HG02763 (cell line): ENCODE measurements at regions not wholly inside any gene's neighbourhood (a gene's known extent, or its start where the extent isn't known, plus 50 kb on each side); places are given as distances from the start of the nearest gene placed in this dataset.
"Not testable (repeated sequence)": the region's sequence is repeated elsewhere in the genome, so short reads cannot be mapped to it uniquely, and the experiment has no call there.

Experiments used
- ATAC-seq: cut with Tn5 transposase; IDR thresholded peaks from one replicate; pipeline ENCODE4 v1.9.1; 2021; ENCODE audit warnings: mild to moderate bottlenecking, moderate library complexity; ENCODE audit not compliant: unreplicated experiment

DNA sequence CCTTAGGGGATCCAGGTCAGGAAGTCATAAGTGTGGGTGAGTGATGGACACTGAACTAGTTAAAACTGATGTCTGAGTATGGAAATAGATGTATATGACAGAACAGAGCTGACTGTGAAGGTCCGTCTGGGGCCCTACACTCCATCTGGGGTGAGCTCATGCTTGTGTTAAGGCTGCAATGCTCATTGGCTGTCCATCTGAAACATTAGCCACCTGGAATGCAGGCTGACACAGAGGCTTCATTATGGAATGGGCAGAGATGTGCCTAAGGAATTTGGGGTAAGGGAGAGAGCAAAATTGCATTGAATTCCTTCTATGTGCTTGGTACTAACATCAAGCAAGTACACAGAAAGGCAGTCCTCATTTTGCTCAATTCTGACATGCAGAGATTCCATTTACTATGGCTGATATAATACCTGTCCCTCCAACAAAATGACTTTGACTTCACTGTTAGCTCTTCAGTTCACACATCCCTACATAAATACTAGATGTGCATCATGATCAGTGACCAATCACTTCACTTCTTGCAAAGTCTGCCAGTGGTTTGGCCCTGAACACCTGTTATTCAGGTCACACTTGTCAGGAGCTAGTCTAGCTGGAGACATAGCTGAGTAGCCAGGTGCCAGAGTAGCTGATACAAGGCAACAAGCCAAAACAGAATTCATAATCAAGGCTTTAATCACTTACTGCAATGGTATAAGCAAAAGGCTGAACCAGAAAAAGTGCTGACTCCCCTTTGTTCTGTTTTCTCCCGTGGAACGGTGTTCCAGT lies 128.9 kb upstream of the VWC2 start:
- ATAC-seq = no peak

DNA sequence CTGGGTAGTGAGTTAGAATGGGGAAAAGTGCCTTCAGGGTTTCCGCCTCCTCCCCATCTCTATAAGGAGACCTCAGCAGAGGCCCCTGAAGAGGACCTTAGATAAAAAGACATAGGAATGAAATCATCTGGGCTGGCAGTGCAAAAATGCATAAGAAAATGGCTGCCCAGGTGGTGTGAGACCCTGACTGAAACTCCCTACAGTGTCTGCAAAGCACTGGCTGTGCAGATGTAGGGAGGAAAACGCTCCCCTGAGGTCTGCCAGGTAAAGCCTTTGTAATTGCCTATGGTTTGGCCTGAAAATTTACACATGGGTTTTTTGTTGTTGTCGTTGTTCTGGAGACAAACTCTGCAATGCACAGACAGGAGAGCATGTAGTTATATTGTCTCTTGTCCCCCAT lies 128.1 kb upstream of the VWC2 start:
- ATAC-seq = no peak

DNA sequence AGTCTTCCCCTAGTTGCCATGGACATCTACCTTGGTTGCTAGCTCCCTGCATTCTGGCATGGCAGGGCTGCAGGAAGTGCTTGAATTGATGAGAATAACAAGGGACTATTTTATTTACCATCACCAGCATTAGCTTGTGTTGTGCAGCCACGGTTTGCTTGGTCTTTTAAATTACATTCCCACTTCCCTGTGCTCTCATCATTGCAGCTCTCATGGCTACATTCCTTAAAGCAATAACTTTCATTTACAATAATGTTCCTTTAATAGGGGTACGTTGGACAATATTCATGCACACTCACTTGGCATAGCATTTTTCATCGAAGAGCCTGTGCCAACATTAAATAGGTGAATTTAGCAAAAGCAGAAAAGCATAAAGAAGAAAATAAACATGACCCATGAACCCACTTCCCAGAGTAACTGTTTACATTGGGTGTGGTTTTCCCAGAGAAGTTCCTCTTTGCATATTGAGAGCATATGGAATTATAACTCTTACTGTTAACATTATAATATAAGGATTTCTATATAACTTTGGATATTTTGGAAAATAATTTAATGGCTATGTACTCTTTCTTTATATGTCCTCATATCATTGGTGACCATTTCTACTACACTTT lies 113.2 kb upstream of the VWC2 start:
- no peak for ATAC-seq

DNA sequence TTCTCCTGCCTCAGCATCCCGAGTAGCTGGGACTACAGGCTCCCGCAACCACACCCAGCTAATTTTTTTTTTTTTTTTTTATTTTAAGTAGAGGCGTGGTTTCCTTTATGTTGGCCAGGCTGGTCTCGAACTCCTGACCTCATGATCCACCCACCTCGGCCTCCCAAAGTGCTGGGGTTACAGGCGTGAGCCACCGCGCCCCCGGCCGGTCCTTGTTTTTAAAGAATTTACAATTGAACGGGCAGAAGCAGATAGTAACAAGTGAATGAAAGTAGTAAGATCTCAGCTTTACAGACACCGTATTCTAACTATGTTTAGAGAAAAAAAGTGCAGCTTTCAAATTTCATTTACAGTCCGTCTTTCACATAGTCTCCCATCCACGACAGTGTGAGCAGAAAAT lies 112.5 kb upstream of the VWC2 start:
- no peak for ATAC-seq

DNA sequence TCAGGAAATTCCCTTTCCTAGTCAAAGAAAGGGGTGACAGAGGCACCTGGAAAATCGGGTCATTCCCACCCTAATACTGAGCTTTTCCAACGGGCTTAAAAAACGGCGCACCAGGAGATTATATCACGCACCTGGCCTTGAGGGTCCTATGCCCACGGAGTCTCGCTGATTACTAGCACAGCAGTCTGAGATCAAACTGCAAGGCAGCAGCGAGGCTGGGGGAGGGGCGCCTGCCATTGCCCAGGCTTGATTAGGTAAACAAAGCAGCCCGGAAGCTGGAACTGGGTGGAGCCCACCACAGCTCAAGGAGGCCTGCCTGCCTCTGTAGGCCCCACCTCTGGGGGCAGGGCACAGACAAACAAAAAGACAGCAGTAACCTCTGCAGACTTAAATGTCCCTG lies 107.5 kb upstream of the VWC2 start:
- ATAC-seq = not testable (repeated sequence)

DNA sequence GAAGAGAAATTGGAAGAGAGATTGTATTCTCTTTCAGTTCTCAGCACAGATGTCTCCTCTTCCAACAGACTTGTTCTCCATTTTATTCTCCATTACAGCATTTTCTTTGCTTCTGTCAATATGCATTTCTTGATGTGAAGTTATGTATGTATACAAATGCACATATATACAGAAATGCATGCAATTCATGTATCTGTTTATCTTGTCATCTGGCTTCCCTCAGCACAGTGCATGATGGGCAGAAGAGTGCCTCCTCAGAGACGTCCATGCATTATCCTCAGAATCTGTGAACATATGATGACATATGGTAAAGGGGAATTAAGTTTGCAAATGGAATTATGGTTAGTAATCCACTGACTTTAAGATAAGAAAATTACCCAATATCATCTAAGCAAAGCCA lies 106.7 kb upstream of the VWC2 start:
- no peak for ATAC-seq

DNA sequence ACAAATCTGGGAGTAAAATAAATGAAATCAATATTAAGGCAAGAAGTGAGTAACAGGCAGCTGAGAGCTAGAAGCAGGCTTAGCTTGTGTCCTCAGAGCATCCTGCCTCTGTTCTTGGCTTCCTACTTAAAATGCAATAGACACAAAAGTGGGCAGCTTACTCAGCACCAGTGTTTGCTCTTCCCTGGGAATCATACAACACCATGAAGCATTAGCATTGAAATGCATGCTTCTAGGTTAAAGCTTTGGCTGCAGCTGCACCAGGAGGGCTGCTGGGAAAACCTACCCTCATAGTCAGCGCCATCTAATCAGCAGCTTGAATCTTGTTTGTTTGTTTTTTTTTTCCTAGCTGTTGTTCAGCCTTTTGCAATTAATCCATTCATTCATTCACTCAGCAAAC lies 104.2 kb upstream of the VWC2 start:
- ATAC-seq = no peak

DNA sequence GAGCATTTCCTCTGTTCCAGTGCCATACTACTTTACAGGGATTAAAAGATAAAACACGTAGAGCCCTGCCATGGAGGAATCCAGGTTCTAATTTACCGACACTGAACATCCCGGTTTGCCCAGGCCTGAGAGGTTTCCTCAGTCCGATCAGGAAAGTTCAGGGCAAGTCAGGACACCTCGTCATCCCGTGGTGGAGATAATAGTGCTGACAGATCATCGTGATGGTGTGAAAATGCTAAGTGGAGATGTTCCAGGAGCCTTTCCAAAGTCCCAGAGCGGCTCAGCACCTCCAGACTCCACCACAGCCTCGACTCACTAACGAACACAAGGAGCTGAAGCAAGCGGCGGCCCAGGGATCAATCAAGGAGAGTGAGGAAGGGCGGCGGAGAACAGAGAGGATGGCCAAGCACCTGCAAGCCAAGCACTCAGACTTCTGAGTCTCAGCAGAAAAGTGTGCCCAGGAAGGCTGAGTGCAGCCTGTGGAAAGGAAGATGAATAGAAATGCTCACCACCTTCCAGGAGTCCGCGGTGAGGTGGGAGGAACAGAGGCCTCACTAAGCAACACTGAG lies 103.7 kb upstream of the VWC2 start:
- no peak for ATAC-seq

DNA sequence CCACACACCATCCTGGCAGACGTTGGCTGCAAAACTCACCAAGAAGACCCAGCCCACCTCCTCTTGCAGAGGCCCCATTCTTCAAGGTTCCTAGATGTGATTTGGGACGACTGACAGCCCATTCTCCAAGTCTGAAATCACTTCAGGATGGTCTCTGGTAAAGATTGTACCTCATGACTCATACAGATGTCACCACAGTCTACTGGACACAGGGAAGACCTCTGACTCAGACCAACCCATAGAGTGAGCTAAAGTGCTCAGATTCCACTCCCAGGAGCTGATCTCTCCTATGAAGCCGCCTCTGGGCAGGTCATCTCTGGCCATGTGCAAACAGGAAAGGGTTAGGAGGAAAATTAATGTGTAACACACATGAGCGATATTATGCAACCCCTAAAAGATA lies 102.4 kb upstream of the VWC2 start:
- no peak for ATAC-seq

DNA sequence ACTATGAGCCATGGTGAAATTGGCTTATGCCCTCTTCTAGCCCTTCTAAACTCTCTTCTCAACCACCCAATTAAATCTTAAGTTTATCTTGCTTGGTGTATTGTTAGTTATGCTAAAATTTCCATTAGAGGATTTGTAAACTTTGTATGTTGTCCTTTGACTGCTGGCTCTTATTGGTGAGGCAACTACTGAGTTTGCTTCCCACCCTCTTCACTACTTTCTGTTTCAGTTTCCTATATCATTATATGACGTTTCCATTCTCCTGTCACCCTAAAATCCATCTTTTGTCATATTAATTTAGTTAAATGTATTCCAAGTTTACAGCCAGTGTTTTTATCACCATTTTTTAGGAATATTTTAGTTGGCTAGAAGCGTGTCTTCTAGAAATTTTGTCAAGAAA lies 80.9 kb upstream of the VWC2 start:
- no peak for ATAC-seq

DNA sequence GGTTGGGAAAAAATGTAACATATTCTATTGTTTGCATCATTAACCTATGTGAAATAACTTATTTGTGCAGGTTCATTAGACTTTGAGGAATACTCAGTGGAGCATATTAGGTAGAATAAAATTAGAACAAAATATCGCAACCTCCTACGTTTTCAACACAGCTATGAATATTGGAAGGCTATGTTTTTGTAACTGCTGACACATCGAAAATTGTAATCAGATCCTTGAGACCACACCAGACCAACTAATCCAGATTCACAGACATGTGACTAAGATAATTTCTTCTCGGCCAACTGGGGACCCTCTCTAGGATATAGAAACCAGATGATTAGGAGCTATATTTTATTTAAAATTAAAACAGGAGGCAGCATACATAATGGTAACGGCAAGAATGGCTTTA lies 77.5 kb upstream of the VWC2 start:
- no peak for ATAC-seq

DNA sequence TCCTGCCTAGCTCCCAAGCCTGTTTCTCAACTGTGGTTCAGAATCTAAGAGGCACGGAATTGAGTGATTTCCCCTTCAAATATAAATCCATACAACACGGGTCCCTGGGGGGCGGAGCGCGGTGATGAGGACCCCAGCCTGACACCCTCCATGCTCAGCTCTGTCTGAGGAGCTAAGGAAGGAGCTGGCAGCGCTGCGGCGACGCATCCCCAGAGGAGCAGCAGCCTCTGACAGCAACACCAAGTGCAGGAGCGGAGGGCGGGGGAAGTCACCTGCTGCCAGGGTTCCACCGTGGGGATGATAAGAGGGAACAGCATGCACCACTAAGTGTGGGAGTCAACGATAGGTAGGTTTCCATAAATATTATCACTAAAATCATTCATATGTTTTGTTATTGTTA lies 72.6 kb upstream of the VWC2 start:
- no peak for ATAC-seq

DNA sequence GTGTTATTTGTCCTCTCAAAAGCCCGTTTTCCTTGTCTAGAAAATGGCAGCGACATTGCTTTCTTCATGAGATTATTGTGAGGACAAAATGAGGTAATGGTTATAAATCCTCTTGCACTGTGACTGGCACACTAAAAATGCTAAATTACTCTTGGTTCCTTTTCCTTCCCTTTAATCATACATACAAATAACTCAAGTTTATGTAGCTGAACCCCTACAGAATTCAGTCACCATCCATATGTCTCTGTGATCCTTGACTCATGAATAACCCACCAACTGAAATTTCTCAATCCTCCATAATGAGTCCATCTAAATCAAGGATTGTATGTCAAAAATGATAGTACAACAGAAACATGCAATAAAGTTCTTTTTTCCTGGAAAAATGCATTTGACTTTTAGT lies 71.3 kb upstream of the VWC2 start:
- no peak for ATAC-seq

DNA sequence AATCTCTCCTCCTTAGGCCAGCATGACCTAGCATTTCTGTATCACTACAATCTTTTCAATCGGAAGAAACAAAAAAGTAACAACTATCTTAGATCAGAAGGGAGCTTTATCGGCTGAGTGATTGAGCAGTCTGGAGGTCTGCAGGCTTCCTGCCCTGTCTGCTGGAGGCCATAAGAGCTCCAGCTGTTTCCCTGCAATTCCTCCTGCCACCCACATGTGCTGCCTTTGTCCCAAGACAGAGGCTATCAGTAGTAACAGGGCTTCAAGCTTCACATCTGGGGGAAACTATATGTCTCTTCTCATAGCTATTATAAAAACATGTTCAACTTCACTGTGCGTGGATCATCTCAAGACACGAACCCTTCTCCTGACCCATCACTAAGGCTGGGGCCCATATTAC lies 70.1 kb upstream of the VWC2 start:
- ATAC-seq = no peak

DNA sequence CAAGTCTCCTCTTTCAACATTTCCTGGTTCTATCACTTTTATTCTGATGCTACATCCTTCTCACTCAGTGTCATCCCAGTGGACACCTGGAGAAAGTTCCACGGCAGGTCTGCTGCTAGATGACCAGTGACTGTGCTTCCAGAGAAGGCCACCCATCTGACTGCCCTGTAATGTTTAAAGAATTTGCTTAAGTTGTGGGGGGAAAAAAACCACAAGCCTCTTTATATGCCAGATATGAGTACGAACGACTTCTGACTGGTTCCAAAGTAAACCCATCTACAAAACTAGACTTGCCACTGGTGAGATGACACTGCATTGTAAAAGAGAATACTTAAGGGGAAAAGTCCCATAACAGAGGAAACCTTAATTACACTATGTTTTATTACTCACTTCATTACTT lies 69.6 kb upstream of the VWC2 start:
- no peak for ATAC-seq

DNA sequence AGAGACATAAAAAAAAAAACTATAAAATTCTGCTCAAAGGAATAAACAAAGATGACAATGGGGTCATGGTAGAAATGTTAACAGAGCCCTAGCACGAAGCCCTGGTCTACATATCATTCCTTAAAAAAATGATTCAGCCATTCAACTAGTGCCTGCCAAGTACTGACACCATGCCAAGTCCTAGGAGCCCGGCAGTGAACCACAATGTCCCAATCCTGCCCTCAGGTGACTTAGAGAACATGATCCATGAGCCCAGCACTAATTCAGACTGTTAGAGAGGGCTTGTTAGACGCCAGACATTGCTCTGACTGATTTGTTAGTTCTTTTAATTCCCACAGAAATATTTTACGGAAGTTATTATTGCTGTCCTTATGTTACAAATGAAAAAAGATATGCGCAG lies 67.3 kb upstream of the VWC2 start:
- no peak for ATAC-seq

DNA sequence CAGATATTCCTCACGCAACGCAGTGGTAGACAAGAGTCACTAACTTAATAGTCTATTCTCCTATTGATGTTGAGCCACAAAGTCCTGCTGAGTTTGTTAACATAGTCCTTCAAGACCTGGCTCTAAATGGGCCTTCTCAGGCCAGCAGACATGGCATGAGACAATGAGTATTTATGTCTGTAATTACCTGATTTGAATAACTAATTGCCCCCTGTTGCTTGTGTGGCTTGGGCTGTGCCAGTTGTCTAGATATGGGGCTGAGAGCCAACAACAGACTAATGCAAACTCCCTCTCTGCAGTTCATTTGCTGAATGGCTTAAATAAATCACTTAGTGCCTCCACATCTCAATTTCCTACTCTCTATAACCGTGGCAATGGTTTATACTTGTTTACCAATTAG lies 65.5 kb upstream of the VWC2 start:
- no peak for ATAC-seq

DNA sequence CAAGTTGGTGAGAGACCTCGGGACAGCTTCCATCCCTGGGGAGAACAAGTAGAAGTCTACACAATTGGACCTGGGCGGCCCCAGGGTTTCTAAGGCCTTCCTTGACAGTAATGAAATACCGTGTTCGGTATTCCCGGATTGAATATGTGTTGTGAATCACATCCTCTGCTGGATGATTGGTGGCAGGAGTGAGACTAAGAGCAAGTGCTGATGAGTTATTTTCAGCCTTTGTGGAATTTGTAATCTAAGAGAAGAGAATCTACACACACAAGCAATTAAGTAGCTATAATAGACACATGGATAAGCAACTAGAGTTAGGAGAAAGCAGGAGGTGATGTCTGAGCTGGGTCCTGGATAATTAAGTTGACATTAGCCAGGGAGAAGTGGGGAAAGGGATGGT lies 64.8 kb upstream of the VWC2 start:
- no peak for ATAC-seq

DNA sequence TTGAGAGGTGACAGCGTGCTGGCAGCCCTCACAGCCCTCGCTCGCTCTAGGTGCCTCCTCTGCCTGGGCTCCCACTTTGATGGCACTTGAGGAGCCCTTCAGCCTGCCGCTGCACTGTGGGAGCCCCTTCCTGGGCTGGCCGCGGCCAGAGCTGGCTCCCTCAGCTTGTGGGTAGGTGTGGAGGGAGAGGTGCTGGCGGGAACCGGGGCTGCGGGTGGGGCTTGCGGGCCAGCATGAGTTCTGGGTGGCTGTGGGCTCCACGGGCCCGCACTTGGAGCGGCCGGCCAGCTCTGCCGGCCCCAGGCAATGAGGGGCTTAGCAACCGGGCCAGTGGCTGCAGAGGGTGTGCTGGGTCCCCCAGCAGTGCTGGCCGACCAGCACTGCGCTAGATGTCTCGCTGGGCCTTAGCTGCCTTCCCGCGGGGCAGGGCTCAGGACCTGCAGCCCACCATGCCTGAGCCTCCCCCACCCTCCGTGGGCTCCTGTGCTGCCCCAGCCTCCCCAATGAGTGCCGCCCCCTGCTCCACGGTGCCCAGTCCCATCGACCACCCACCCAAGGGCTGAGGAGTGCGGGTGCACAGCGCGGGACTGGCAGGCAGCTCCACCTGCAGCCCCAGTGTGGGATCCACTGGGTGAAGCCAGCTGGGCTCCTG lies 62.2 kb upstream of the VWC2 start:
- not testable (repeated sequence) for ATAC-seq

DNA sequence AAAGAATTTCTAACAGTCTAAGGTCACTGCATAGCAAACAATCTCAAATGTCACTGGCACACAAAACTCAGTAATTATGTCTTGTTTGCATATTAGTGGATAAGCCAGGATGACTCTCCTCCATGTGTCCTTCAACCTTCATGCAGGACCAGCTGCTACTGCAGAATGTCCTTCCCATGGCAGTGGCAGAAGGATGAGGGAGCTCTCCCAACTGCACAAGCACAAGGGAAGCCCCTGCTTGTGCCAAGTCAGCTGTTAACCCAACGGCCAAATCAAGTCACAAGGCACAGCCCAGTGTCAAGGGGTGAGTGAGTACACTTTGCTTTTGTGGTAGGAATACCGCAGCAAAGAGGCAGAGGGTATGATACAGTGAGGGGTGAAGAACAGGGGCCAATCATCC lies 59.3 kb upstream of the VWC2 start:
- ATAC-seq = no peak

DNA sequence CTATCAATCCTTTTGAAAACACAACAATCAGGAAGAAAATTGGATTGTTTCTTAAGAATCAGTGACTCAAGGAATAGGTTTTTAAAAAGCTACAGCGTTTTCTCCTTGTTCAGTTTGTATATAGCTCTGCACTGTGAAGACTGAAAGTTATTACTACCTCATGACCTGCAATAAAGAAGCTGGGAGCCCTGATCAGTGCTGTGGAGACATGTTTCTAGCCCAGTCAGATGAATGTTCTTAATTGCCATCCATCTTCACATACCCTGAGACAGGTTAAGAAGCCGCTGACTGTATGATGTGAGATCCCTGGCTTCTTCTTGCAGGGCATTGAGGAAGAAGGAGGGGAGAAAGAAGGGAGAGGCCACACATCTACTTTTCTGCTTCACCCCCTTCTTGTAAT lies 58.0 kb upstream of the VWC2 start:
- ATAC-seq = no peak

DNA sequence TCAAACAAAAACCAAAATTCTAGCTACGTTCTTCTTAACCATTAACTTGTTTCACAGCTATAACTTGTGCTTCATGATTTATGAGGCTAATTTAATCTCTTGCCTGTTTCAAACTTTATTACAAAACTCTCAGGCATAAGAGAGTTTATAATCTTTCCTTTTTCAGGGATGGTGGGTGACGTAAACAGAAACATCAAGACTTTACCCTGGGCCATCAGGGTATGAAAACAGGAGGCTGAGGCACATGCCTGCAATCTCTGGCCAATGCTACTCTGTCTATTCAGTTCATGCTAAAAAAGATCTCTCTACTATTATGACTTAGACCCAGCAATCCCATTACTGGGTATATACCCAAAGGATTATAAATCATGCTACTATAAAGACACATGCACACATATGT lies 55.9 kb upstream of the VWC2 start:
- ATAC-seq = no peak
